GM12801 (cell line): ENCODE measurements at regions not wholly inside any gene's neighbourhood (a gene's known extent, or its start where the extent isn't known, plus 50 kb on each side); places are given as distances from the start of the nearest gene placed in this dataset.

Experiments used
- TF ChIP-seq, protein P1 (sequence below): IDR thresholded peaks from one replicate; pipeline ENCODE4 v1.5.1; 2011; ENCODE audit warnings: control low read depth; ENCODE audit not compliant: insufficient read length; ENCODE audit errors: extremely low read depth

DNA sequence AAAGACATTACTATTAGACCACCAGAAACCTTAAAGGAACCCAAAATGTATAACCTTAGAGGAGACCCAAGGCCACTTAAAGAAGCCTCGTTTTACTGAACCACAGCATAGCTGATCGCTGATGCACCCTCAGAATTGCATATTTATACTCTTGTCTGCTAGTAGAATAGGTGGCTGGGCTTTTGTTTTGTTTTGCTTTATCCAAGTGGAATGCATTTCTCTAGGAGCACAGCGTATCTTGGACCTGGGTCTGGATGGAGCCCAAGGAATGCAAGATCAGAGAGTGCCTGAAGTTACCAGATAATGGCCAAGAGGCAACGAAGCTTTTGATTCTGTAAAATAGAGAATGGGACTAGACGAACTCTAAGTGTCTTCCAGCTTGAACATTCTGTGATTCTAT is 129.2 kb upstream of the COL8A1 start:
- TF ChIP-seq, protein P1, sequence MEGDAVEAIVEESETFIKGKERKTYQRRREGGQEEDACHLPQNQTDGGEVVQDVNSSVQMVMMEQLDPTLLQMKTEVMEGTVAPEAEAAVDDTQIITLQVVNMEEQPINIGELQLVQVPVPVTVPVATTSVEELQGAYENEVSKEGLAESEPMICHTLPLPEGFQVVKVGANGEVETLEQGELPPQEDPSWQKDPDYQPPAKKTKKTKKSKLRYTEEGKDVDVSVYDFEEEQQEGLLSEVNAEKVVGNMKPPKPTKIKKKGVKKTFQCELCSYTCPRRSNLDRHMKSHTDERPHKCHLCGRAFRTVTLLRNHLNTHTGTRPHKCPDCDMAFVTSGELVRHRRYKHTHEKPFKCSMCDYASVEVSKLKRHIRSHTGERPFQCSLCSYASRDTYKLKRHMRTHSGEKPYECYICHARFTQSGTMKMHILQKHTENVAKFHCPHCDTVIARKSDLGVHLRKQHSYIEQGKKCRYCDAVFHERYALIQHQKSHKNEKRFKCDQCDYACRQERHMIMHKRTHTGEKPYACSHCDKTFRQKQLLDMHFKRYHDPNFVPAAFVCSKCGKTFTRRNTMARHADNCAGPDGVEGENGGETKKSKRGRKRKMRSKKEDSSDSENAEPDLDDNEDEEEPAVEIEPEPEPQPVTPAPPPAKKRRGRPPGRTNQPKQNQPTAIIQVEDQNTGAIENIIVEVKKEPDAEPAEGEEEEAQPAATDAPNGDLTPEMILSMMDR: no peak

DNA sequence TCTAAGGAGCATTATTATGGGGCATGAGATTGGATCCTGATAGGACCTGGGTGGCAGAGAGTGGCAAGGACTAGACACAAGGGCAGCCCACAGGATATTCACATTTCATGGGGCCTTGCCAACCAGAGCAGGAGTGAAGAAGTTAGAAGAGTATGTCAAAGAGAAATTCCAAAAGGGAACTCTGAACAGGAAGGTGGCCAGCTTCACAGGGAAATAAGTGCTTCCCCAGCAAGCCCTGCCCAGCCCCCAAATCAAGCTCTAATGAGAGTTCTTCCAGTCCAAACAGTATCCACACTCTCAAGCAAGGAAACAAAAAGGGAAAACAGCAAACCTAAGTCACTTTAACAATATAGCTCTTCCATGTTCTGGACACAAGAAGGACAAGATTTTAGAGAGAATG is 130.2 kb upstream of the COL8A1 start:
- TF ChIP-seq, protein P1: no peak

DNA sequence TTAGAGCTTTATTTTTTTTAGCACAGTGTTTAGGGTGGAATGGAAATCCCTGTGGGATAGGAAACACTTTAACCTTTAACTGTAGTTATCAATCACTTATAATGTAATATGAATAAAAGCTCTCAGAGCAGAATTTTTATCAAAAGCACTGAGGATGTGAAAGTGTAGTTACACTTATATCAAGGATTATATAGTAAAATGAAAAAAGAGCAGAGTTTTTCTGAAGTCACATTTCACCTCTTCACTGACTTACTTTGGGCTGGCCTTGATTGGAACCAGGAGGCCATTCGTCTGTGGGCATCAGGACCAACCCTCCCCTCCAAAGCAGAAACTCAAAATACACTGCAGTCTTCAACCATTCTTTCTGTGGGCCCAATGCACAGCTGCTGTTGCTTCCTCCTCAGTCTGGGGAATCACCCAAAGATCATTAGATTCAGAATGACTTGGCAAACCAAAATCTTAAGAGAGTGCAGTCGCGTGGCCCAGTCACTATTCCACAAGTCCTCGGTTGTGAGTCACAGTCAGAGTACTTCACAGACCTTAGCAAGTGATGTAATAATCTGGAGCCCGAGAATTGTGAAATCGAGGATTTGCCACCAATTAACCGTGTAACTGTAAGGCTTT is 132.6 kb upstream of the COL8A1 start:
- TF ChIP-seq, protein P1: no peak

DNA sequence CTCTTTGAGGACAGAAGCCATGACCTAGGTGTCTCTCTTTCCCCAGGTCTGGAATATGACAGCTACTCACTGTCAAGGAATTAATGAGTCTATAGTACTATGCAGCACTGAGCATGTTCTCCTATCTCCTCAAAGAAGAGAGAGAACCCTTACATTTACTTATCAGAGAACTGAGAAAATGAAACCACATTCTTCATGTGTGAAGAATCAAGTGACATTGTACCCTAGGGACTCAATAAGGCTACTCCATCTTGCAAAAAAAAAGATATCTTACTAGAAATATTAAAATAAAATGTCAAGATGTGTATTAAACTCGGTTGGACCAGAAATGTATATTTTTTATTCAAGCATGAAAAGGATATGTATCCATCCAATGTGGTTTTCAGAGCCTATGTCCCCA is 133.2 kb upstream of the COL8A1 start:
- TF ChIP-seq, protein P1: no peak

DNA sequence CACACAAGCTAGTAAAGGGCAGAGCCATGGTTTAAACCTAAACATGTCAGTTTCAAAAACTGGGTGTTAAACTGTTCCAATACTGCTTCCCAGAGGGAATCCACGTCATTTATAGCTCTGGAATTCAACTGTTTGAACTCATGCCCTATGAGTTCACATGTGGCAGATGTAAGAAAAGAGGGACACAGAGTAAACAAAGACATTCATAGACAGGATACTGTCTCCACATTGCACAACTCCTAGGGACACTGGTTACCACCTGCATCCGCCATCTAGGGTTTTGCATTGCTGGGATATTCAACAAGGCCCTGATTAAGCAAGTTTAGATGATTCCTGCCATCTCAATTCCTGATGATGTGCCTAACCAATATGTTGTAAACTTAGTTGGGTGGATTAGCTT is 134.1 kb upstream of the COL8A1 start:
- TF ChIP-seq, protein P1: no peak

DNA sequence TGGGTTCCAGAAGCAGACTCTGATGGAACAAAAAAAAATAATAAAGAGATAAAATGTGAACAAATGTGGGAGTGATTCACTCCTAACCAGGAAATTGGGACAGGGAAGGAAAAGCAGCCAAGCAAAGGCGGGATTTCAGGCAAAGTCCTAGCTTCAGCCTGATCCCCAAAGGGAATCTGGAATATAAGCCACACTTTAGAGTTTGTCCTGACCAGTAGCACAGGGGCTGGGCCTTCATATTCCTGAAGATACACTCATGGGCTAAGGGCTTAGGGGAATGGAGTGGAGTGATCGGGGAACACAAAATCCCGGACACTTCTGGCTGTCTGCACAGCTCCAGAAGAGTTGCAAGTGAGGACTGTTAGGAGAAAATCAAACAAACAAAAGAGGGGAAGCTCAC is 135.0 kb upstream of the COL8A1 start:
- TF ChIP-seq, protein P1: no peak

DNA sequence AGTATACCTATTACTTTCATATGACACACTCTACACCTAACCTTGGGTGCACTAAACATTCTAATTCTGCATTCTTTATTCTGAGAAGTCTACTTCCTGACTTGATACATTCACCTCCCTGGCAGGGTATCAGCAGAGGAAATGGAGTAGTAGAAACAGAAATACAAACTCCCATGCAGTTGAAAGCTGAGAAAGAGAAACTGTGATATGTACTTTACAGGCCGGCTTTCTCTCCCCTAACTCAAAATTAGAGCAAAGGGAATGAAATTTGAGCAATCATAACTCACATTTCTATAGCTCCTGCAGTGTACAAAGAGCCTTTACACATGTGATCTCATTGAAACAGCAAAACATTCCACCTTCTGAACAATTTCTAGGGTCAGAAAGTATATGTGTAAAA is 135.5 kb upstream of the COL8A1 start:
- TF ChIP-seq, protein P1: no peak
